HepG2 (cell line): ENCODE measurements at regions not wholly inside any gene's neighbourhood (a gene's known extent, or its start where the extent isn't known, plus 50 kb on each side); places are given as distances from the start of the nearest gene placed in this dataset.

Source experiments
- ATAC-seq: fragments of 200-7000 bp; cut with Tn5 transposase; 3 replicates; pipeline ENCODE4 v1.9.1; 2020; ENCODE audit warnings: mild to moderate bottlenecking, moderate library complexity
- BruUV-seq: library from RNA; stranded (reverse); fragments of 400-500 nt; replicated peaks from 2 replicates; lab custom pipeline; 2021; lab: Mats Ljungman, UMichigan
- CTCF ChIA-PET: fragments of 300-600 bp; formaldehyde crosslinking; extraction: SDS; loops from one replicate; lab custom pipeline; 2021; ENCODE audit warnings: low total read pairs, inconsistent platforms, low intra/inter-chr PET ratio; lab: Yijun Ruan, JAX
- POLR2A ChIA-PET: fragments of 350-600 bp; sonication (Branson Sonifier 250); formaldehyde crosslinking; loops from one replicate; lab custom pipeline; 2020; ENCODE audit warnings: antibody characterized with exemption, inconsistent platforms; lab: Yijun Ruan, JAX
- DNase-seq: peaks from one replicate; pipeline ENCODE4 v3.0.0-alpha.2; 2015; ENCODE audit warnings: low spot score
- FAIRE-seq: peaks from 3 replicates; lab custom pipeline; 2011; peaks lifted over from hg19 to GRCh38; lab: Jason Lieb, UNC
- H2AFZ ChIP-seq: one replicate; pipeline ENCODE4 v1.6.1; 2011; ENCODE audit warnings: low read length, inconsistent platforms
- H3K27ac ChIP-seq: fragments of 300-600 bp; 3 replicates; pipeline ENCODE4 v1.8.0; 2011; ENCODE audit warnings: mixed run types, mild to moderate bottlenecking, mixed read lengths, low read length, inconsistent platforms; ENCODE audit not compliant: insufficient read depth; ENCODE audit errors: extremely low read length
- H3K27me3 ChIP-seq, 2 experiments: fragments of 200-600 bp in 1 of 2; 2 replicates in 1 of 2; 3 replicates in 1 of 2; pipeline versions ENCODE4 v1.6.0 to v1.8.0; 2011; ENCODE audit warnings: low read length in 2 of 2, mild to moderate bottlenecking in 2 of 2, moderate library complexity in 2 of 2, inconsistent platforms in 1 of 2; ENCODE audit not compliant: insufficient read depth in 2 of 2, control insufficient read depth in 1 of 2
- H3K36me3 ChIP-seq, 2 experiments: fragments of 200-600 bp in 1 of 2; replicated peaks in 1 of 2; 2 replicates in 1 of 2; 3 replicates in 1 of 2; pipeline versions ENCODE4 v1.5.1 to v1.8.0; 2011; ENCODE audit warnings: low read length in 2 of 2, inconsistent platforms in 1 of 2; ENCODE audit not compliant: insufficient read depth in 2 of 2, control insufficient read depth in 1 of 2
- H3K4me1 ChIP-seq: 2 replicates; pipeline ENCODE4 v1.5.1; 2012; ENCODE audit warnings: low read length, inconsistent platforms; ENCODE audit not compliant: insufficient read depth
- H3K4me2 ChIP-seq: 2 replicates; pipeline ENCODE4 v1.6.0; 2011; ENCODE audit warnings: low read depth, low read length, inconsistent platforms
- H3K4me3 ChIP-seq, 3 experiments: fragments of 200-600 bp in 1 of 3; sonication (generic), shearing (Covaris generic) in 1 of 3; replicated peaks in 1 of 3; 2 replicates each; pipeline ENCODE4 v1.5.1; 2011 to 2016; ENCODE audit warnings: low read length in 3 of 3, inconsistent platforms in 2 of 3, low read depth in 2 of 3, mild to moderate bottlenecking in 2 of 3, control low read depth in 1 of 3, mixed read lengths in 1 of 3; ENCODE audit not compliant: insufficient read depth in 1 of 3
- H3K79me2 ChIP-seq: one replicate; pipeline ENCODE4 v1.6.1; 2011; ENCODE audit warnings: low read length, inconsistent platforms; ENCODE audit not compliant: insufficient read depth
- H3K9ac ChIP-seq: 2 replicates; pipeline ENCODE4 v1.6.0; 2011; ENCODE audit warnings: mild to moderate bottlenecking, low read depth, low read length, inconsistent platforms; ENCODE audit not compliant: insufficient read depth
- H3K9me3 ChIP-seq: 2 replicates; pipeline ENCODE4 v1.5.1; 2012; ENCODE audit warnings: mild to moderate bottlenecking, low read length
- H4K20me1 ChIP-seq: 2 replicates; pipeline ENCODE4 v1.6.0; 2011; ENCODE audit warnings: inconsistent platforms, mild to moderate bottlenecking, low read length, moderate library complexity; ENCODE audit not compliant: insufficient read depth
- ASH2L ChIP-seq: fragments of 300-600, 200-600 bp; sonication (generic); IDR thresholded peaks from 2 replicates; pipeline ENCODE4 v1.7.0; 2017; ENCODE audit warnings: low read depth, mild to moderate bottlenecking, moderate library complexity, mixed read lengths, low read length; ENCODE audit not compliant: insufficient read length
- CEBPG ChIP-seq: IDR thresholded peaks from 2 replicates; pipeline ENCODE4 v1.6.1; 2016
- IRF9 ChIP-seq: sonication (generic); formaldehyde crosslinking; IDR thresholded peaks from 2 replicates; pipeline ENCODE4 v1.8.0; 2022; ENCODE audit warnings: missing genetic modification reagents, mild to moderate bottlenecking, borderline replicate concordance
- KIAA2018 ChIP-seq: sonication (generic); formaldehyde crosslinking; IDR thresholded peaks from 2 replicates; pipeline ENCODE4 v1.5.0; 2020; ENCODE audit warnings: mild to moderate bottlenecking, missing genetic modification reagents, borderline replicate concordance
- KLF6 ChIP-seq: IDR thresholded peaks from 2 replicates; pipeline ENCODE4 v1.8.0; 2016; ENCODE audit warnings: missing biosample characterization, missing genetic modification reagents
- NKX3-1 ChIP-seq: sonication (generic); formaldehyde crosslinking; IDR thresholded peaks from 2 replicates; pipeline ENCODE4 v1.5.0; 2020; ENCODE audit warnings: missing genetic modification reagents
- ZFP37 ChIP-seq: sonication (generic); formaldehyde crosslinking; IDR thresholded peaks from 2 replicates; pipeline ENCODE4 v1.4.0; 2020; ENCODE audit warnings: missing genetic modification reagents, borderline replicate concordance
- ZKSCAN8 ChIP-seq: IDR thresholded peaks from 2 replicates; pipeline ENCODE4 v1.6.1; 2016; ENCODE audit warnings: borderline replicate concordance, missing genetic modification reagents, missing compliant biosample characterization
- ZMYM2 ChIP-seq: sonication (generic); formaldehyde crosslinking; IDR thresholded peaks from 2 replicates; pipeline ENCODE4 v1.8.0; 2022; ENCODE audit warnings: mild to moderate bottlenecking, missing genetic modification reagents
- ZNF10 ChIP-seq: sonication (generic); formaldehyde crosslinking; IDR thresholded peaks from 2 replicates; pipeline ENCODE4 v1.4.0; 2020; ENCODE audit warnings: mild to moderate bottlenecking, low read depth, missing genetic modification reagents, borderline replicate concordance
- ZNF101 ChIP-seq: sonication (generic); formaldehyde crosslinking; IDR thresholded peaks from 2 replicates; pipeline ENCODE4 v1.4.0; 2020; ENCODE audit warnings: mild to moderate bottlenecking, low read depth, missing genetic modification reagents, borderline replicate concordance
- ZNF558 ChIP-seq: sonication (generic); formaldehyde crosslinking; IDR thresholded peaks from 2 replicates; pipeline ENCODE4 v1.9.0; 2022; ENCODE audit warnings: mild to moderate bottlenecking, missing genetic modification reagents, borderline replicate concordance
- ZNF644 ChIP-seq: IDR thresholded peaks from 2 replicates; pipeline ENCODE4 v1.6.1; 2016; ENCODE audit warnings: low read depth
- ZNF782 ChIP-seq: sonication (generic); formaldehyde crosslinking; IDR thresholded peaks from 2 replicates; pipeline ENCODE4 v1.4.0; 2020; ENCODE audit warnings: missing genetic modification reagents, mild to moderate bottlenecking, borderline replicate concordance
- WGBS: methylation state at CpG from one replicate; pipeline ENCODE4 v1.1.6; 2017; ENCODE audit warnings: low lambda C conversion rate; 5-methylcytosine and 5-hydroxymethylcytosine counted together
- in situ Hi-C: cut with HindIII; loops from 2 replicates; pipeline ENCODE4 v1.10.0; 2017; ENCODE audit warnings: low pct_unique_long_range_greater_than_20kb; ENCODE audit not compliant: extremely low pct_ligation_motif_present
- intact Hi-C: fragments of 100-400 bp; cut with micrococcal nuclease; formaldehyde crosslinking; loops from one replicate; pipeline ENCODE4 v1.10.0; 2022; ENCODE audit not compliant: unreplicated experiment

GRCh38 chr9:14369011-14369410 is 55.1 kb upstream of the NFIB start (continued):
- no peak for TF ChIP-seq KIAA2018
- no peak for TF ChIP-seq ZFP37
- no peak for TF ChIP-seq IRF9 (CRISPR knock-in tag)
- TF ChIP-seq CEBPG (CRISPR knock-in tag), result peak; percentile 44; the same call in 1 of the 2 replicates

GRCh38 chr9:14366076-14366475 is 52.1 kb upstream of the NFIB start:
- ATAC-seq (no peak), DNase-seq (no peak), FAIRE-seq (no peak)
- WGBS, result 78% methylated on average over 10 of the region's 10 CpGs
- no TSS peak for BruUV-seq
- H3K4me1 ChIP-seq, result peaks cover 14% of the 10 kb centered on the region
- no peak overlapping the region for H2AFZ ChIP-seq
- H3K9ac ChIP-seq, result no peak overlapping the region
- no peak overlapping the region for H3K4me2 ChIP-seq
- POLR2A ChIA-PET, result no interaction called here
- H3K27ac ChIP-seq, result no peak overlapping the region
- intact Hi-C loops, result no loop called here
- H3K9me3 ChIP-seq, result no peaks in the 10 kb centered on the region
- no peaks in the 10 kb centered on the region for H3K36me3 ChIP-seq
- CTCF ChIA-PET, result no interaction called here
- H3K79me2 ChIP-seq, result no peaks in the 10 kb centered on the region
- H3K4me3 ChIP-seq, result no peak overlapping the region
- in situ Hi-C loops, result loop anchor here (25.0 kb wide), 3 partner anchors 554 to 1329 kb away; no protein-coding TSS in a partner anchor
- H3K27me3 ChIP-seq, result no peaks in the 10 kb centered on the region
- H4K20me1 ChIP-seq, result no peaks in the 10 kb centered on the region
- no peak for TF ChIP-seq ZNF644
- no peak for TF ChIP-seq ASH2L
- no peak for TF ChIP-seq KLF6 (CRISPR knock-in tag)
- no peak for TF ChIP-seq ZNF10 (CRISPR knock-in tag)
- TF ChIP-seq ZNF101 (CRISPR knock-in tag), result no peak
- no peak for TF ChIP-seq ZMYM2
- TF ChIP-seq NKX3-1, result no peak
- TF ChIP-seq ZNF558 (CRISPR knock-in tag), result no peak
- TF ChIP-seq ZNF782 (CRISPR knock-in tag), result no peak
- TF ChIP-seq ZKSCAN8, result no peak
